Smooth muscle cell (in vitro differentiated cells): ENCODE measurements at regions not wholly inside any gene's neighbourhood (a gene's known extent, or its start where the extent isn't known, plus 50 kb on each side); places are given as distances from the start of the nearest gene placed in this dataset.
A peak's percentile ranks its signal among the peaks of the same experiment; 100 is the strongest.

Experiments used
- DNase-seq: peaks from one replicate; lab custom pipeline; 2025; ENCODE audit not compliant: unreplicated experiment; lab: John Stamatoyannopoulos, UW
- H2AFZ ChIP-seq: fragments of 200-600 bp; sonication (generic); 2 replicates; pipeline ENCODE4 v1.6.0; 2016; ENCODE audit warnings: antibody characterized with exemption, low read depth, mild to moderate bottlenecking
- H3F3A ChIP-seq: fragments of 200-600 bp; sonication (generic); 2 replicates; pipeline ENCODE4 v1.6.0; 2017; ENCODE audit warnings: antibody characterized with exemption, low read depth
- H3K27ac ChIP-seq: fragments of 200-600 bp; sonication (generic); 2 replicates; pipeline ENCODE4 v1.5.1; 2016; ENCODE audit warnings: low read depth, mild to moderate bottlenecking
- H3K27me3 ChIP-seq: fragments of 200-600 bp; sonication (generic); 2 replicates; pipeline ENCODE4 v1.6.1; 2016; ENCODE audit warnings: low read depth, mild to moderate bottlenecking
- H3K36me3 ChIP-seq: fragments of 200-600 bp; sonication (generic); 2 replicates; pipeline ENCODE4 v1.5.1; 2016; ENCODE audit warnings: low read depth
- H3K4me1 ChIP-seq: fragments of 200-600 bp; sonication (generic); 2 replicates; pipeline ENCODE4 v1.5.1; 2016; ENCODE audit warnings: low read depth
- H3K4me2 ChIP-seq: fragments of 200-600 bp; sonication (generic); 2 replicates; pipeline ENCODE4 v1.6.0; 2016; ENCODE audit warnings: mild to moderate bottlenecking
- H3K4me3 ChIP-seq: fragments of 200-600 bp; sonication (generic); 2 replicates; pipeline ENCODE4 v1.5.1; 2016; ENCODE audit warnings: mild to moderate bottlenecking
- H3K79me2 ChIP-seq: fragments of 200-600 bp; sonication (generic); 2 replicates; pipeline ENCODE4 v1.6.0; 2016; ENCODE audit warnings: low read depth, mild to moderate bottlenecking
- H3K9ac ChIP-seq: fragments of 200-600 bp; sonication (generic); 2 replicates; pipeline ENCODE4 v1.6.0; 2016; ENCODE audit warnings: low read depth
- H3K9me3 ChIP-seq: fragments of 200-600 bp; sonication (generic); replicated peaks from 2 replicates; pipeline ENCODE4 v1.5.1; 2016; ENCODE audit warnings: low read depth
- H4K20me1 ChIP-seq: fragments of 200-600 bp; sonication (generic); 2 replicates; pipeline ENCODE4 v1.6.0; 2016; ENCODE audit warnings: low read depth
- CTCF ChIP-seq: fragments of 200-600 bp; sonication (generic); IDR thresholded peaks from 2 replicates; pipeline ENCODE4 v1.5.1; 2017; ENCODE audit warnings: borderline replicate concordance, mild to moderate bottlenecking, antibody characterized with exemption; ENCODE audit not compliant: insufficient read depth, poor library complexity, severe bottlenecking
- WGBS: methylation state at CpG from one replicate; pipeline ENCODE4 v1.1.7; 2016; ENCODE audit warnings: low lambda C conversion rate; 5-methylcytosine and 5-hydroxymethylcytosine counted together

GRCh38 chr4:186840771-186841301 lies 117.2 kb upstream of the FAT1 start:
- 89% methylated on average over 21 of the region's 21 CpGs for WGBS
- Histone ChIP-seq H3K36me3 (no peaks in the 10 kb centered on the region), H3K27ac (no peak overlapping the region), H4K20me1 (no peaks in the 10 kb centered on the region), H3F3A (peaks cover 24% of the 10 kb centered on the region), H3K27me3 (no peaks in the 10 kb centered on the region), H3K4me1 (peaks cover 18% of the 10 kb centered on the region), H2AFZ (no peak overlapping the region), H3K9ac (no peak overlapping the region), H3K4me3 (no peak overlapping the region), H3K4me2 (no peak overlapping the region), H3K9me3 (no peaks in the 10 kb centered on the region), H3K79me2 (no peaks in the 10 kb centered on the region)
- DNase-seq: no peak
- no peak for TF ChIP-seq CTCF

- Histone ChIP-seq H4K20me1 (no peaks in the 10 kb centered on the region), H3K27me3 (no peaks in the 10 kb centered on the region), H3K36me3 (no peaks in the 10 kb centered on the region), H3K4me1 (peaks cover 18% of the 10 kb centered on the region), H2AFZ (peak overlapping the region; percentile 63), H3K4me3 (peak overlapping the region; percentile 32), H3K4me2 (peak overlapping the region; percentile 81), H3K9ac (peak overlapping the region; percentile 2), H3K27ac (peak overlapping the region; percentile 80), H3K9me3 (no peaks in the 10 kb centered on the region), H3F3A (peaks cover 33% of the 10 kb centered on the region), H3K79me2 (no peaks in the 10 kb centered on the region)
- no peak for DNase-seq
- 14% methylated on average over 8 of the region's 8 CpGs for WGBS
- TF ChIP-seq CTCF: no peak
Observed at GRCh38 chr4:186844059-186844681, 120.5 kb upstream of the FAT1 start.

GRCh38 chr4:186845137-186845842 lies 121.6 kb upstream of the FAT1 start:
- no peak overlapping the region for H3K9ac ChIP-seq
- WGBS: 23% methylated on average over 9 of the region's 9 CpGs
- peaks cover 33% of the 10 kb centered on the region for H3F3A ChIP-seq
- H3K36me3 ChIP-seq: no peaks in the 10 kb centered on the region
- peak overlapping the region; percentile 81 for H3K4me2 ChIP-seq
- DNase-seq: no peak
- no peaks in the 10 kb centered on the region for H3K27me3 ChIP-seq
- no peaks in the 10 kb centered on the region for H4K20me1 ChIP-seq
- H3K27ac ChIP-seq: peak overlapping the region; percentile 80
- no peak for TF ChIP-seq CTCF
- no peak overlapping the region for H2AFZ ChIP-seq
- no peaks in the 10 kb centered on the region for H3K9me3 ChIP-seq
- H3K79me2 ChIP-seq: no peaks in the 10 kb centered on the region
- peak overlapping the region; percentile 32 for H3K4me3 ChIP-seq
- H3K4me1 ChIP-seq: peaks cover 18% of the 10 kb centered on the region
